GM12878 (cell line): ENCODE measurements at regions not wholly inside any gene's neighbourhood (a gene's known extent, or its start where the extent isn't known, plus 50 kb on each side); places are given as distances from the start of the nearest gene placed in this dataset.

Source experiments
- ATAC-seq: fragments of 200-7000 bp; cut with Tn5 transposase; 3 replicates; pipeline ENCODE4 v1.9.1; 2020; ENCODE audit warnings: mild to moderate bottlenecking, moderate library complexity
- BruUV-seq: library from RNA; stranded (reverse); fragments of 400-500 nt; replicated peaks from 2 replicates; lab custom pipeline; 2021; lab: Mats Ljungman, UMichigan
- CTCF ChIA-PET: fragments of 300-600 bp; sonication (Branson Sonifier 250); formaldehyde crosslinking; extraction: SDS; loops from one replicate; lab custom pipeline; 2021; ENCODE audit warnings: inconsistent platforms; lab: Yijun Ruan, JAX
- POLR2A ChIA-PET: fragments of 350-600 bp; formaldehyde crosslinking; extraction: SDS; loops from one replicate; lab custom pipeline; 2021; ENCODE audit warnings: inconsistent platforms; lab: Charles Lee
- RAD21 ChIA-PET: fragments of 300-600 bp; sonication (Branson Sonifier 250); formaldehyde crosslinking; loops from one replicate; lab custom pipeline; 2023; ENCODE audit warnings: antibody characterized with exemption; ENCODE audit not compliant: unreplicated experiment; lab: Charles Lee
- SMC1A ChIA-PET: fragments of 300-600 bp; sonication (Branson Sonifier 250); formaldehyde crosslinking; loops from one replicate; lab custom pipeline; 2023; ENCODE audit not compliant: unreplicated experiment, uncharacterized antibody; lab: Charles Lee
- DNase-seq: peaks from one replicate; pipeline ENCODE4 v3.0.0-alpha.2; 2011; ENCODE audit warnings: low read depth, low spot score
- FAIRE-seq: peaks from 3 replicates; lab custom pipeline; 2011; peaks lifted over from hg19 to GRCh38; lab: Jason Lieb, UNC
- H2AFZ ChIP-seq: 2 replicates; pipeline ENCODE4 v1.6.0; 2011; ENCODE audit warnings: low read depth, low read length, control low read depth; ENCODE audit not compliant: control insufficient read depth
- H3K27ac ChIP-seq: 2 replicates; pipeline ENCODE4 v1.5.1; 2011; ENCODE audit warnings: control low read depth; ENCODE audit not compliant: control insufficient read depth, insufficient read depth
- H3K27me3 ChIP-seq, 2 experiments: replicated peaks in 1 of 2; 2 replicates each; pipeline versions ENCODE4 v1.6.0 to v1.6.1; 2011; ENCODE audit warnings: low read length in 1 of 2; ENCODE audit not compliant: control insufficient read depth in 2 of 2, insufficient read depth in 2 of 2
- H3K36me3 ChIP-seq, 2 experiments: 2 replicates each; pipeline ENCODE4 v1.5.1; 2011; ENCODE audit warnings: low read length in 1 of 2; ENCODE audit not compliant: control insufficient read depth in 2 of 2, insufficient read depth in 2 of 2
- H3K4me1 ChIP-seq: 2 replicates; pipeline ENCODE4 v1.6.1; 2011; ENCODE audit warnings: mild to moderate bottlenecking, low read length, moderate library complexity, mixed read lengths; ENCODE audit not compliant: control insufficient read depth, insufficient read depth
- H3K4me2 ChIP-seq: 2 replicates; pipeline ENCODE4 v1.6.0; 2011; ENCODE audit warnings: control low read depth; ENCODE audit not compliant: control insufficient read depth, insufficient read depth
- H3K4me3 ChIP-seq: fragments of 200-600 bp; sonication (generic); 2 replicates; pipeline ENCODE4 v1.5.1; 2016
- H3K79me2 ChIP-seq: 2 replicates; pipeline ENCODE4 v1.6.0; 2011; ENCODE audit warnings: low read length; ENCODE audit not compliant: control insufficient read depth, insufficient read depth
- H3K9ac ChIP-seq: 2 replicates; pipeline ENCODE4 v1.8.0; 2011; ENCODE audit warnings: low read length, control low read depth, mixed read lengths; ENCODE audit not compliant: control insufficient read depth, insufficient read depth
- H3K9me3 ChIP-seq: replicated peaks from 3 replicates; pipeline ENCODE4 v1.5.1; 2011; ENCODE audit warnings: mild to moderate bottlenecking, low read length; ENCODE audit not compliant: control insufficient read depth, insufficient read depth
- H4K20me1 ChIP-seq: 2 replicates; pipeline ENCODE4 v1.6.0; 2011; ENCODE audit not compliant: control insufficient read depth, insufficient read depth
- CEBPB ChIP-seq, 2 experiments: fragments of 150-350 bp in 1 of 2; IDR thresholded peaks; 2 replicates each; pipeline ENCODE4 v1.6.1; 2012 to 2014; ENCODE audit warnings: low read depth in 2 of 2, low read length in 2 of 2, borderline replicate concordance in 1 of 2, inconsistent platforms in 1 of 2
- IKZF2 ChIP-seq, 2 experiments: fragments of 450-650 bp; IDR thresholded peaks; 2 replicates each; pipeline ENCODE4 v1.6.1; 2017; ENCODE audit warnings: mild to moderate bottlenecking in 2 of 2, moderate library complexity in 2 of 2
- IRF3 ChIP-seq: fragments of 450-650 bp; IDR thresholded peaks from 2 replicates; pipeline ENCODE4 v1.6.1; 2014; ENCODE audit warnings: mild to moderate bottlenecking
- MTA2 ChIP-seq: fragments of 450-650 bp; IDR thresholded peaks from 2 replicates; pipeline ENCODE4 v1.6.1; 2016; ENCODE audit warnings: low read depth, mild to moderate bottlenecking, moderate library complexity
- SMAD1 ChIP-seq: fragments of 450-650 bp; IDR thresholded peaks from 2 replicates; pipeline ENCODE4 v1.6.1; 2018; ENCODE audit warnings: mild to moderate bottlenecking, low read depth; ENCODE audit not compliant: partially characterized antibody
- SMARCA5 ChIP-seq: fragments of 450-650 bp; IDR thresholded peaks from 2 replicates; pipeline ENCODE4 v1.6.1; 2017; ENCODE audit warnings: mild to moderate bottlenecking
- SREBF2 ChIP-seq: IDR thresholded peaks from 2 replicates; pipeline ENCODE4 v1.6.1; 2012; ENCODE audit warnings: mild to moderate bottlenecking, low read length
- TCF7 ChIP-seq: IDR thresholded peaks from 2 replicates; pipeline ENCODE4 v1.6.1; 2014; ENCODE audit warnings: antibody characterized with exemption, borderline replicate concordance
- ZNF24 ChIP-seq: fragments of 450-650 bp; IDR thresholded peaks from 2 replicates; pipeline ENCODE4 v1.6.1; 2017; ENCODE audit warnings: antibody characterized with exemption, mild to moderate bottlenecking
- whole genome bisulfite sequencing: methylation state at CpG from one replicate; pipeline ENCODE4 v1.1.6; 2016; ENCODE audit warnings: low lambda C conversion rate; ENCODE audit not compliant: insufficient replicate concordance, insufficient coverage; ENCODE audit errors: missing lambda C conversion rate; 5-methylcytosine and 5-hydroxymethylcytosine counted together
- in situ Hi-C: fragments of 300-500 bp; cut with MboI; formaldehyde crosslinking; loops from 9 replicates; pipeline ENCODE4 v1.14.3; 2018; ENCODE audit warnings: mixed read lengths
- intact Hi-C: fragments of 100-400 bp; cut with micrococcal nuclease; formaldehyde crosslinking; loops from one replicate; pipeline ENCODE4 v1.14.2; 2022; ENCODE audit not compliant: unreplicated experiment

DNA sequence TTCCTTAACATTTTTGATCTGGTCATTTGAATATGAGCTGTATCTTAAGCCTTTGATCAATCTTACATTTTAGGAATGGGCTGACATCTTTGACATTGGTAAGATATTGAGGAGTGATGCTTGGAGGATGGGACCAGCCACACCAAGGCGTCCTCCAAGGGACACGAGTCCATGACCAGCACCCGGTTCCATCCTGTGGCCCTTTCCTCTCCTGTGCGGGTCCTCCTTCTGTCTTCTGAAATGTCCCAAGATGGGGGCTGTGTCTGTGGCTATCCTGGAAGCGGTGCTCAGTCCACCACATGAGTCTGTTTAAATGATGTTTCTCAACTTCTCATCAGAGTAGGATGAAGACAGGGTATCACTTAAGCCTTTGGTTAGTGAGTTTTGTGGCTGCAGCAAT lies 67.3 kb upstream of the SHH start:
- H3K9ac ChIP-seq = no peak overlapping the region
- whole genome bisulfite sequencing = 35% methylated on average over 5 of the region's 5 CpGs
- in situ Hi-C loops = no loop called here
- no peak for FAIRE-seq
- H3K79me2 ChIP-seq = no peaks in the 10 kb centered on the region
- no peak overlapping the region for H3K27ac ChIP-seq
- TF ChIP-seq MTA2 (no peak), TCF7 (no peak), SREBF2 (no peak), SMARCA5 (no peak), IKZF2 (IDR thresholded peaks at IDR 0.05) (no peak), ZNF24 (no peak), IRF3 (no peak), SMAD1 (no peak), CEBPB (IDR thresholded peaks at IDR 0.05; ENCODE audit: borderline replicate concordance in 1 of 2, low read depth in 2 of 2, low read length in 2 of 2) (no peak)
- H3K4me2 ChIP-seq = no peak overlapping the region
- no peaks in the 10 kb centered on the region for H3K27me3 ChIP-seq
- H3K4me3 ChIP-seq = no peak overlapping the region
- no peaks in the 10 kb centered on the region for H3K9me3 ChIP-seq
- intact Hi-C loops = no loop called here
- H4K20me1 ChIP-seq = no peaks in the 10 kb centered on the region
- ChIA-PET RAD21 (no interaction called here), POLR2A (interaction anchor here (0.6 kb wide), 1 partner anchor 16 kb away, joined by 4 read pairs; no protein-coding TSS in a partner anchor), SMC1A (no interaction called here), CTCF (no interaction called here)
- H3K4me1 ChIP-seq = no peaks in the 10 kb centered on the region
- no peak for ATAC-seq
- no peaks in the 10 kb centered on the region for H3K36me3 ChIP-seq
- DNase-seq = no peak
- H2AFZ ChIP-seq = no peak overlapping the region
- BruUV-seq = no TSS peak
